GM23338 (cell line): ENCODE measurements at regions not wholly inside any gene's neighbourhood (a gene's known extent, or its start where the extent isn't known, plus 50 kb on each side); places are given as distances from the start of the nearest gene placed in this dataset.

Experiments
- ATAC-seq: fragments of 200-7000 bp; cut with Tn5 transposase; 3 replicates; pipeline ENCODE4 v1.9.1; 2020
- DNase-seq: peaks from one replicate; pipeline ENCODE4 v3.0.0-alpha.2; 2015; ENCODE audit warnings: low spot score
- H2AFZ ChIP-seq: fragments of 200-600 bp; sonication (generic); 2 replicates; pipeline ENCODE4 v1.8.0; 2016; ENCODE audit warnings: antibody characterized with exemption, mild to moderate bottlenecking, moderate library complexity
- H3F3A ChIP-seq: fragments of 200-600 bp; sonication (generic); replicated peaks from 2 replicates; pipeline ENCODE4 v1.8.0; 2017; ENCODE audit warnings: antibody characterized with exemption, mixed run types, low read depth
- H3K27ac ChIP-seq: fragments of 200-600 bp; sonication (generic); 2 replicates; pipeline ENCODE4 v1.6.1; 2016; ENCODE audit warnings: low read depth
- H3K27me3 ChIP-seq: fragments of 200-600 bp; sonication (generic); 2 replicates; pipeline ENCODE4 v1.8.0; 2016; ENCODE audit warnings: mild to moderate bottlenecking, mixed run types, moderate library complexity; ENCODE audit not compliant: insufficient read depth
- H3K36me3 ChIP-seq: fragments of 200-600 bp; sonication (generic); 2 replicates; pipeline ENCODE4 v1.8.0; 2016; ENCODE audit warnings: mild to moderate bottlenecking; ENCODE audit not compliant: insufficient read depth
- H3K4me1 ChIP-seq: fragments of 200-600 bp; sonication (generic); 2 replicates; pipeline ENCODE4 v1.8.0; 2016; ENCODE audit warnings: mild to moderate bottlenecking, moderate library complexity; ENCODE audit not compliant: insufficient read depth
- H3K4me2 ChIP-seq: fragments of 200-600 bp; sonication (generic); 2 replicates; pipeline ENCODE4 v1.7.1; 2017; ENCODE audit warnings: mixed run types
- H3K4me3 ChIP-seq: fragments of 200-600 bp; sonication (generic); 2 replicates; pipeline ENCODE4 v1.6.1; 2016; ENCODE audit warnings: mixed run types
- H3K79me2 ChIP-seq: fragments of 200-600 bp; sonication (generic); replicated peaks from 2 replicates; pipeline ENCODE4 v1.8.0; 2017; ENCODE audit warnings: mild to moderate bottlenecking; ENCODE audit not compliant: insufficient read depth
- H3K9me2 ChIP-seq: fragments of 200-600 bp; sonication (generic); 2 replicates; pipeline ENCODE4 v1.8.0; 2017; ENCODE audit not compliant: insufficient read depth
- H4K20me1 ChIP-seq: fragments of 200-600 bp; sonication (generic); replicated peaks from 2 replicates; pipeline ENCODE4 v1.8.0; 2017; ENCODE audit warnings: mild to moderate bottlenecking; ENCODE audit not compliant: insufficient read depth
- H3K27ac Mint-ChIP-seq: 2 replicates; pipeline ENCODE4 v1.8.0; 2020; ENCODE audit warnings: inconsistent platforms, mild to moderate bottlenecking, moderate library complexity, mixed read lengths
- H3K27me3 Mint-ChIP-seq: 3 replicates; pipeline ENCODE4 v1.8.0; 2022; ENCODE audit warnings: low read depth, mild to moderate bottlenecking, moderate library complexity, mixed read lengths, inconsistent platforms; ENCODE audit not compliant: insufficient read depth, poor library complexity
- H3K36me3 Mint-ChIP-seq: 3 replicates; pipeline ENCODE4 v1.8.0; 2021; ENCODE audit warnings: low read depth, mild to moderate bottlenecking, inconsistent platforms, moderate library complexity, mixed read lengths
- H3K4me1 Mint-ChIP-seq: 3 replicates; pipeline ENCODE4 v1.8.0; 2020; ENCODE audit warnings: mild to moderate bottlenecking, inconsistent platforms, mixed read lengths
- H3K4me3 Mint-ChIP-seq: 3 replicates; pipeline ENCODE4 v1.8.0; 2021; ENCODE audit warnings: moderate library complexity, mild to moderate bottlenecking, inconsistent platforms, mixed read lengths
- H3K9me3 Mint-ChIP-seq: 3 replicates; pipeline ENCODE4 v1.8.0; 2020; ENCODE audit warnings: moderate library complexity, mild to moderate bottlenecking, inconsistent platforms, mixed read lengths
- EZH2phosphoT487 ChIP-seq: fragments of 200-600 bp; sonication (generic); IDR thresholded peaks from one replicate; pipeline ENCODE4 v1.8.1; 2018; ENCODE audit warnings: antibody characterized with exemption; ENCODE audit not compliant: unreplicated experiment
- JUNB ChIP-seq: IDR thresholded peaks from one replicate; pipeline ENCODE4 v1.6.1; 2016; ENCODE audit warnings: antibody characterized with exemption; ENCODE audit not compliant: unreplicated experiment
- REST ChIP-seq: IDR thresholded peaks from one replicate; pipeline ENCODE4 v1.6.1; 2018; ENCODE audit warnings: antibody characterized with exemption; ENCODE audit not compliant: unreplicated experiment
- ZNF462 ChIP-seq: fragments of 250-450 bp; sonication (Bioruptor Pico); IDR thresholded peaks from 2 replicates; pipeline ENCODE4 v1.5.0; 2020; ENCODE audit warnings: mild to moderate bottlenecking, moderate library complexity

- no peak for TF ChIP-seq ZNF462 (CRISPR knock-in tag)
These were observed 131.5 kb downstream of the RNASET2 start (continued) for GRCh38 chr6:166824880-166825250.

- Histone ChIP-seq H2AFZ (no peak overlapping the region), H3K27me3 (no peaks in the 10 kb centered on the region), H3K79me2 (no peaks in the 10 kb centered on the region), H3K9me2 (no peaks in the 10 kb centered on the region), H3K4me3 (no peak overlapping the region), H3K4me1 (no peaks in the 10 kb centered on the region), H3K36me3 (no peaks in the 10 kb centered on the region), H4K20me1 (no peaks in the 10 kb centered on the region; the same call in 1 of the 2 replicates), H3K27ac (no peak overlapping the region), H3F3A (no peaks in the 10 kb centered on the region), H3K4me2 (no peak overlapping the region)
- ATAC-seq (no peak), DNase-seq (no peak)
- Mint-ChIP-seq H3K36me3 (no peaks in the 10 kb centered on the region), H3K9me3 (no peaks in the 10 kb centered on the region), H3K4me1 (no peaks in the 10 kb centered on the region), H3K27me3 (no peaks in the 10 kb centered on the region), H3K27ac (no peak overlapping the region), H3K4me3 (no peak overlapping the region)
- no peak for TF ChIP-seq ZNF462 (CRISPR knock-in tag)
- no peak for TF ChIP-seq JUNB
- no peak for TF ChIP-seq EZH2phosphoT487
- TF ChIP-seq REST = no peak
These were observed 132.0 kb downstream of the RNASET2 start for GRCh38 chr6:166824146-166824879.
